ENCODE measurements at regions not wholly inside any gene's neighbourhood (a gene's known extent, or its start where the extent isn't known, plus 50 kb on each side); places are given as distances from the start of the nearest gene placed in this dataset.

DNA sequence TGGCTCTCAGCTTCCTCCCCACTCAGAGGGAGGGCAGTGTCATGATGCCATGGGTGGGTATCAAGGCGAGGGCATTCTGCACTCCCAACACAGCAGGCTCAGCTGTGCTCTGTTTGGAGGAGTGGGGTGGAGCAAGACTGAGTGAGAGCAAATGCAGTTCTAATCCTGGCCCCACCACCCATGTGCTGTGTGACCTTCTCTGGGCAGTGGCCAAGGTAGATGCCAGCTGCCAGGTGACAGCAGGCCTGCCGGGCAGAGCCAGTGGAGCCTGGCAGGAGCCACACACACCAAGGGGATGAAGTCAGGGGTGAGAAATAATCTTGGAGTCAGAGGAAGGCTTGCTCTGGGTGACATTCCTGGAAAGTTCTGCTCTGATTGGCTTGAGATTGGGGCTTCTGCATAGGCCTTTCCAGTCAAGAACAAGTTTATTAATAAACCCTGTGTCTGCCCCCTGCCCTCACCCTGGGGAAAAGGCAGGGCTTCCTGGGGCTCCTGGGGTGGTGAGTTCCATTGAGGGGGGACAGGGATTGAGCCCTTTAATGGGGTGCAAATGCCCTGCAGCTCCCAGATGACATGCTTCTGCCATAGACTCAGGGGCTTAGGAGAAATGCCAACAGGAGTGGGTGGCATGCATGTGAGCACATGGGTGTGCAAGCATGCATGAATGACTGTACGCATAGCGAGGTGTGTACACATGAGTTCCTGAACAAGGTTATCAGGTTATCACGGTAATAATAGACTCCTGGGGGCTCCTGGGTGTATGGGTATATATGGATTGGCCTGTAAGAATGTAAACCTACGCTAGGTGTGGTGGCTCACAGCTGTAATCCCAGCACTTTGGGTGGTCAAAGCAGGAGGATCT is 134.2 kb downstream of the MRPL14 start:
- TF ChIP-seq, protein P1, sequence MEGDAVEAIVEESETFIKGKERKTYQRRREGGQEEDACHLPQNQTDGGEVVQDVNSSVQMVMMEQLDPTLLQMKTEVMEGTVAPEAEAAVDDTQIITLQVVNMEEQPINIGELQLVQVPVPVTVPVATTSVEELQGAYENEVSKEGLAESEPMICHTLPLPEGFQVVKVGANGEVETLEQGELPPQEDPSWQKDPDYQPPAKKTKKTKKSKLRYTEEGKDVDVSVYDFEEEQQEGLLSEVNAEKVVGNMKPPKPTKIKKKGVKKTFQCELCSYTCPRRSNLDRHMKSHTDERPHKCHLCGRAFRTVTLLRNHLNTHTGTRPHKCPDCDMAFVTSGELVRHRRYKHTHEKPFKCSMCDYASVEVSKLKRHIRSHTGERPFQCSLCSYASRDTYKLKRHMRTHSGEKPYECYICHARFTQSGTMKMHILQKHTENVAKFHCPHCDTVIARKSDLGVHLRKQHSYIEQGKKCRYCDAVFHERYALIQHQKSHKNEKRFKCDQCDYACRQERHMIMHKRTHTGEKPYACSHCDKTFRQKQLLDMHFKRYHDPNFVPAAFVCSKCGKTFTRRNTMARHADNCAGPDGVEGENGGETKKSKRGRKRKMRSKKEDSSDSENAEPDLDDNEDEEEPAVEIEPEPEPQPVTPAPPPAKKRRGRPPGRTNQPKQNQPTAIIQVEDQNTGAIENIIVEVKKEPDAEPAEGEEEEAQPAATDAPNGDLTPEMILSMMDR (conservative IDR thresholded peaks at IDR 0.05; ENCODE audit: low read length), result no peak
- TF ChIP-seq EZH2phosphoT487 (IDR thresholded peaks at IDR 0.05; ENCODE audit: borderline replicate concordance), result no peak
